ENCODE measurements at regions not wholly inside any gene's neighbourhood (a gene's known extent, or its start where the extent isn't known, plus 50 kb on each side); places are given as distances from the start of the nearest gene placed in this dataset.
A peak's percentile ranks its signal among the peaks of the same experiment; 100 is the strongest.

DNA sequence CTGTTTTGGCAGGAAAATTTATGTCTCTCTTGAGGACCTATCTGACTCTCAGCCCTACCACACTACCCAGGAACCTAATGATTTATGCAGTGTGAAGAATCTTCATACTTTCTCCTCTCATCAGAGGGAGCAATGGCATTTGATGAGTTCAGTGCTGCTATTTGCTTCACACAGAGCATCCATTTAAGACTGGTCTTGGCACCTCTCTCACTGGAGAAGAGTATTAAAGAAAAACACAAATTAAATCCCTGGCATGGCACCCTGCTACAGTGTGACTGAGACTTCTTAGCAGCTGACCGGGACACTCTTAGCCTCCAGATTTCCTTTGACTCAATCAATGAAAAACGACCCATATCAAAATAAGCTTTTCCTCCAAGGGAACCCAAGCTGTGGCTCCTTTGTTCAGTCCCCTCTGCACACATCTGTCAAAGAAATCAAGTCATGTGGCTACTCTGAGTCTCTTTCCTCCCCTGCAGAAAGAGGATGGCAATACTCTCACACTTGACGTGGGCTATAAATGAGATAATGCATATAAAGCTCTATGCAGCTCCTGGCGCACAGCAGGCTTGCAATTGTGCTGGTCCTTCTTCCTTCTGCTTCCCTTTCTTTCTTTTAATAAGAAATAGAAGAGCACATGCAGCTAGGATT is 186.1 kb upstream of the E2F8 start:
- no peak for ATAC-seq
- TF ChIP-seq, protein P1, sequence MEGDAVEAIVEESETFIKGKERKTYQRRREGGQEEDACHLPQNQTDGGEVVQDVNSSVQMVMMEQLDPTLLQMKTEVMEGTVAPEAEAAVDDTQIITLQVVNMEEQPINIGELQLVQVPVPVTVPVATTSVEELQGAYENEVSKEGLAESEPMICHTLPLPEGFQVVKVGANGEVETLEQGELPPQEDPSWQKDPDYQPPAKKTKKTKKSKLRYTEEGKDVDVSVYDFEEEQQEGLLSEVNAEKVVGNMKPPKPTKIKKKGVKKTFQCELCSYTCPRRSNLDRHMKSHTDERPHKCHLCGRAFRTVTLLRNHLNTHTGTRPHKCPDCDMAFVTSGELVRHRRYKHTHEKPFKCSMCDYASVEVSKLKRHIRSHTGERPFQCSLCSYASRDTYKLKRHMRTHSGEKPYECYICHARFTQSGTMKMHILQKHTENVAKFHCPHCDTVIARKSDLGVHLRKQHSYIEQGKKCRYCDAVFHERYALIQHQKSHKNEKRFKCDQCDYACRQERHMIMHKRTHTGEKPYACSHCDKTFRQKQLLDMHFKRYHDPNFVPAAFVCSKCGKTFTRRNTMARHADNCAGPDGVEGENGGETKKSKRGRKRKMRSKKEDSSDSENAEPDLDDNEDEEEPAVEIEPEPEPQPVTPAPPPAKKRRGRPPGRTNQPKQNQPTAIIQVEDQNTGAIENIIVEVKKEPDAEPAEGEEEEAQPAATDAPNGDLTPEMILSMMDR (IDR thresholded peaks at IDR 0.05) = no peak
- peaks cover 3% of the 10 kb centered on the region for H3K4me1 ChIP-seq

DNA sequence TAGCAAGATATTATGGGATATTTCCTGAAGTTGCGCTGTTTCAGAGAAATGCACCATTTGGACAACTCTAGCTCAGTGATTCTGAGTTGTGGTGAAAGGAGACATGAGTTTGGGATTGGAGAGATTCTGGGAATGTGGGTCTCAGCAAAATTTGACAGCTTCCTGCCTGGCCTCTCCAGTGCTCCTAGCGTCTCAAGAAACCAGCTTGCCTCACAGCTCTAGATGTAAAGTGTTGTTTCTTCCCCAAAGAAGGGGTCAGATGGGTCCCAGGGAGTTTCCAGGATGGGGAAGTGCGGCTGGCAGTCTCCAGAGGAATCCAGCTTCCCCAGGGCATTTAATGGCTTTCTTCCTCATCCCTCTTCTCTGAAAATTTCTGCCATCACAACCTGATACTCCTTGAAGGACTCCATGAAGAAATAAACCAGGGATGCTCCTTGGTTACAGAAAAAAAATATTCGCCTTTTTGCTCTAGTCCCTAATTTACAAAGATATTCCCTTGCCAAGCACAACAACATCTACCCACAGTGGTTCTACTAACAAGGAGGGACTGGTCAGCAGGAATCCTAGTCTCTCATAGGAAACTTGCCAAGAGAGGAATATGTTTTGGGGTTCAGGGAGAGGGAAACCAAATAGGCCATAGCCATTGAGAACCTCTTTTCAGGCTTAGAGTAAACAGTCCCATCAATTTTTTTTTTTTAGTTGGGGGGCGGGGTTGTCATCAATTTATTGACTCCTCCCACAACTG is 185.4 kb upstream of the E2F8 start:
- Histone ChIP-seq H3K27me3 (no peaks in the 10 kb centered on the region), H3K4me3 (no peak overlapping the region), H3K36me3 (no peaks in the 10 kb centered on the region), H3K4me1 (peaks cover 3% of the 10 kb centered on the region), H3K9me3 (no peaks in the 10 kb centered on the region), H3K27ac (no peak overlapping the region)
- DNase-seq (no peak), ATAC-seq (no peak)
- TF ChIP-seq, protein P1 (IDR thresholded peaks at IDR 0.05) = no peak
- intact Hi-C loops (cut with DNase I) = no loop called here

More for the DNA sequence above, 186.1 kb upstream of the E2F8 start:
- intact Hi-C loops (cut with DNase I) = no loop called here
- Histone ChIP-seq H3K9me3 (no peaks in the 10 kb centered on the region), H3K27ac (no peak overlapping the region), H3K36me3 (no peaks in the 10 kb centered on the region), H3K4me3 (no peak overlapping the region), H3K27me3 (no peaks in the 10 kb centered on the region)
- no peak for DNase-seq

DNA sequence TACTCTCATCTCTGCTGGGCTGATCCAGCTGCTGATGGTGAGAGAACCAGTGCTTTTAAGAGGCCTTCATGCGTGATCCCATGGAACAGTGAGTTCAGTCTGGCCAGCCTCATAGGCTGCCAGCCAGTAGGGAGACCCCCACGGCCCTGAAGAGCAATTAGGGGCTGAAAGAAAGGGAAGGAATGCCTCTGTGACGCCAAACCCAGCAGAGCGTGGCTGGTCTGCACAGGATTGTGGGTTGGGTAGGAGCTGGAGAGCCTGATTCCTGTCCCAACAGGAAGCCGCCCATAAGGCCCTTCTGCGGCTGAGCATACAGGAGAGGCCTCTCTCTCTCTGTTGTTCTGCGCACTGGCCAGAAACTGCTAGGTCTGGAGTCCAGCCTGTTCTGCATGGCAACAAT is 181.5 kb upstream of the E2F8 start:
- intact Hi-C loops (cut with DNase I) = no loop called here
- H3K36me3 ChIP-seq = no peaks in the 10 kb centered on the region
- ATAC-seq (no peak), DNase-seq (no peak)
- no peak overlapping the region for H3K4me3 ChIP-seq
- H3K27me3 ChIP-seq = no peaks in the 10 kb centered on the region
- TF ChIP-seq, protein P1 (IDR thresholded peaks at IDR 0.05) = no peak
- H3K27ac ChIP-seq = no peak overlapping the region
- H3K4me1 ChIP-seq = peaks cover 7% of the 10 kb centered on the region
- no peaks in the 10 kb centered on the region for H3K9me3 ChIP-seq

DNA sequence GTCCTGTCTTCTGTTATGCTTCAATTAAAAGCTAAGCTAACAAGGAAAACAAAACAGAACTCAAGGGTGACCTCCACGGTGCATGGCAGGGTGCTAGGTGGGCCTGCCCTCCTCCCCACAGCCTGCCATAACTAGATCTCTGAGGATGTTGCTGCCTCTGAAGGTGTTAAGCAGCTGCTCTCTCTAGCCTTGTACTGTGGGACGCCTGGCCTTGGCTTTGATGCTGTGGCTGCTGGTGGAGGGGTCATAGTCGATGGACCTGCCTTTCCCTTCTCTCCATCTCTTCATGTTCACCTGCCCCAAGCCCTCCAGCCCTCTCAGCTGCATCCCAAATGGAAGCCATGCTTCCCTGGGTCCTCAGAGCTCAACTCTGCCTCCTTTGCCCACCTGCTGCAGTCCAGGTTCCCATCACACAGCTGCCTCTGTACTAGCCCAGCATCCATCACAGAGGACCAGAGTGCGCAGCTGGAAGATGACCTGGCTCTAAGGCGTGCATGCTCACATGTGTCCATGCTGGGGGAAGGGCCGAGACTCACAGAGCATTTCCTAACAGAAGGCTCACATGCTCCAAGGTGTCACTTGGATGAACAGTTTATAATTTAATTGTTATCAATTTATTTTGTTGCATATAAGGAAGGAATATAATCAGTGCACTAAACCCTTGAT is 180.3 kb upstream of the E2F8 start:
- Histone ChIP-seq H3K27ac (peak overlapping the region; percentile 39), H3K9me3 (no peaks in the 10 kb centered on the region), H3K4me3 (no peak overlapping the region), H3K27me3 (no peaks in the 10 kb centered on the region), H3K4me1 (peaks cover 7% of the 10 kb centered on the region), H3K36me3 (no peaks in the 10 kb centered on the region)
- no peak for ATAC-seq
- intact Hi-C loops (cut with DNase I) = no loop called here
- DNase-seq = no peak
- TF ChIP-seq, protein P1 (IDR thresholded peaks at IDR 0.05) = no peak

DNA sequence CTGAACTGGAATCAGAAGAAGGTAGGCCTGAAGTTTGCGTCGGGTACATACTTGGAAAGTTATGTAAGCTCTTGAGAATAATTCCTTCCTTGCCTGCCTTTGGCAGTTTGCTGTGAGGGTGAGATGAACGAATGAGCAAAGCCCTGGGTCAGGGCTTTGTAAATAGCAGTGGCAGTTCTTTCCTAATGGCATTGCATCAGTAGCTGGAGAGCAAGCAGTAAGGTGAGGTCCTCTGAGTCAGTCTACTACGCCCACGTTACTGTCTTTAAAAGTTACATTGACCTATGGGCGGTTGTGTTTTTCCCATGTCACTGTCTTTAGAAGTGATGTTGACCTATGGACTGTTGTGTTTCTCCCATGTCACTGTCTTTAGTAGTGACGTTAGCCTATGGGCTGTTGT is 179.1 kb upstream of the E2F8 start:
- H3K36me3 ChIP-seq = no peaks in the 10 kb centered on the region
- intact Hi-C loops (cut with DNase I) = no loop called here
- TF ChIP-seq, protein P1 (IDR thresholded peaks at IDR 0.05) = no peak
- peaks cover 7% of the 10 kb centered on the region for H3K4me1 ChIP-seq
- no peaks in the 10 kb centered on the region for H3K9me3 ChIP-seq
- no peak for DNase-seq
- no peaks in the 10 kb centered on the region for H3K27me3 ChIP-seq
- H3K4me3 ChIP-seq = no peak overlapping the region
- ATAC-seq = peak; percentile 84
- peak overlapping the region; percentile 39 for H3K27ac ChIP-seq

Data from upper lobe of right lung (tissue), 1 donor.